GM18520 (cell line): ENCODE measurements at regions not wholly inside any gene's neighbourhood (a gene's known extent, or its start where the extent isn't known, plus 50 kb on each side); places are given as distances from the start of the nearest gene placed in this dataset.
"Not testable (repeated sequence)": the region's sequence is repeated elsewhere in the genome, so short reads cannot be mapped to it uniquely, and the experiment has no call there.

Experiments used
- ATAC-seq: cut with Tn5 transposase; IDR thresholded peaks from one replicate; pipeline ENCODE4 v1.9.1; 2021; ENCODE audit not compliant: unreplicated experiment

DNA sequence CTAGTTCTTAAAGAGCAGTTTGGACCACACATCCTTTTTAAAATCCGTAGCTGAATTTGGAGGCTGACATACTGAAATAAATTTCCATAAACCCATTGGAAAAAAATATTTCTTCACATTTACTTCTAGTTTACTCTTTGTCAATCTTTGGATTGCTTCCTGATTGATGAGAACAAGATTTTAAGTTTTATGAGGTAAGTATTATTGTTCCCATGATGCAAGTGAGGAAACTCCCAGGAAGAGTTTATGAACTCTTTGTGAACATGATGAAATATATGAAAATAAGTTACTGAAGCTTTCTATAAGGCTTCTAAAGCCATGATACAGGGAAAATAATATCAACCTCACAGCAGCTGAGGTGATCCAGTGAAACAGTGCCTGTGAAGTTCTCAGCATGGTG, 320.0 kb downstream of the GJA1 start:
- ATAC-seq, result no peak

DNA sequence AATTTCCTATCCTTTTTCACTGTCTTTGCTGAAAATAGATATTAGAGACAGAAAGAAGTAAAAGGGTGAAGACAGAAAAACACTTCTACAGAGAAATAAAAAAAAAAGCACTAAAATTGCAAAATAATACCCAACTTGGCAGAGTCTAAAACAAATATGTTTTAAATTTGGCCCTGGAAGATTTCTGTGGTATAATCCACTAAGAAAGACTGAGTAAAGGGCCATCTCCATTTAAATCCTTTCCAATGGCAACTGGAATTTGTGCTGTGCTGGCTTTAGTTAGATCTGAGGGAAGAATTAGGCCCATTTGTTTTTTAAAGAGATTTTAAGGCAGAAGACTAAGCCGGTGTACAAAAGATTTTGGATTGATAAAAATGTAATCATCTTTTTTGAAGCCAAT, 321.2 kb downstream of the GJA1 start:
- no peak for ATAC-seq

- ATAC-seq, result no peak
Measured at GRCh38 chr6:121759370-121759769, 323.9 kb downstream of the GJA1 start.

DNA sequence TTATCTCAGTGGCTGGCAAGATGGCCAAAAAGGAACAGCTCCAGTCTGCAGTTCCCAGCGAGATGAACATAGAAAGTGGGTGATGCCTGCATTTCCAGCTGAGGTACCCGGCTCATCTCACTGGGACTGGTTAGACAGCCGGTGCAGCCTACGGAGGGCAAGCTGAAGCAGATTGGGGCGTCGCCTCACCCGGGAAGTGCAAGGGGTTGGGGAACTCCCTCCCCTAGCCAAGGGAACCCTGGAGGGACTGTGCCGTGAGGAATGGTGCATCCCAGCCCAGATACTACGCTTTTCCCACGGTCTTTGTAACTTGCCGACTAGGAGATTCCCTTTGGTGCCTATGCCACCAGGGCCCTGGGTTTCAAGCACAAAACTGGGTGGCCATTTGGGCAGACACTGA, 324.7 kb downstream of the GJA1 start:
- no peak for ATAC-seq

- ATAC-seq, result no peak
Measured at GRCh38 chr6:121760745-121761144, 325.3 kb downstream of the GJA1 start.

DNA sequence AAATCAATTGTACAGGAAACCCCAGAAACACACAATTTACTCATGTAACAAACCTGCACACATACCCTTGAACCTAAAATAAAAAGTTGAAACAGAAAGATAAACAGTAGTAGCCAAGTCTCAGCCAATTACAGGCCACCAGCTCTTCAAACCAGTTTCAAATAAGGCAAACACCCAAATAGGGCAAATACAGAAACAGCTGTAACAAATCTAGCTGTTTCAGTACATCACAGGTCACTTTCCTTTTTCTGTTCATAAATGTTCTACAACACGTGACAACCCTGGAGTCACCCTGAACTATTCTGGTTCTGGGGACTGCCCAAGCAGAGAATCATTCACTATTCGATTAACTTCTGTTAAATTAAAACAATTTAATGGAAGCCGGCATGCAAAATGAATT, 329.0 kb downstream of the GJA1 start:
- ATAC-seq, result peak; percentile 79

- ATAC-seq, result no peak
Measured at GRCh38 chr6:121765060-121765459, 329.6 kb downstream of the GJA1 start.

GRCh38 chr6:121767211-121767610, 331.8 kb downstream of the GJA1 start:
- ATAC-seq, result no peak

GRCh38 chr6:121770943-121771342, 335.5 kb downstream of the GJA1 start:
- ATAC-seq, result peak; percentile 57

GRCh38 chr6:121771937-121772720, 336.7 kb downstream of the GJA1 start:
- ATAC-seq, result peak; percentile 74

- no peak for ATAC-seq
Measured at GRCh38 chr6:121776054-121776453, 340.6 kb downstream of the GJA1 start.

GRCh38 chr6:121780325-121781321, 345.2 kb downstream of the GJA1 start:
- no peak for ATAC-seq

DNA sequence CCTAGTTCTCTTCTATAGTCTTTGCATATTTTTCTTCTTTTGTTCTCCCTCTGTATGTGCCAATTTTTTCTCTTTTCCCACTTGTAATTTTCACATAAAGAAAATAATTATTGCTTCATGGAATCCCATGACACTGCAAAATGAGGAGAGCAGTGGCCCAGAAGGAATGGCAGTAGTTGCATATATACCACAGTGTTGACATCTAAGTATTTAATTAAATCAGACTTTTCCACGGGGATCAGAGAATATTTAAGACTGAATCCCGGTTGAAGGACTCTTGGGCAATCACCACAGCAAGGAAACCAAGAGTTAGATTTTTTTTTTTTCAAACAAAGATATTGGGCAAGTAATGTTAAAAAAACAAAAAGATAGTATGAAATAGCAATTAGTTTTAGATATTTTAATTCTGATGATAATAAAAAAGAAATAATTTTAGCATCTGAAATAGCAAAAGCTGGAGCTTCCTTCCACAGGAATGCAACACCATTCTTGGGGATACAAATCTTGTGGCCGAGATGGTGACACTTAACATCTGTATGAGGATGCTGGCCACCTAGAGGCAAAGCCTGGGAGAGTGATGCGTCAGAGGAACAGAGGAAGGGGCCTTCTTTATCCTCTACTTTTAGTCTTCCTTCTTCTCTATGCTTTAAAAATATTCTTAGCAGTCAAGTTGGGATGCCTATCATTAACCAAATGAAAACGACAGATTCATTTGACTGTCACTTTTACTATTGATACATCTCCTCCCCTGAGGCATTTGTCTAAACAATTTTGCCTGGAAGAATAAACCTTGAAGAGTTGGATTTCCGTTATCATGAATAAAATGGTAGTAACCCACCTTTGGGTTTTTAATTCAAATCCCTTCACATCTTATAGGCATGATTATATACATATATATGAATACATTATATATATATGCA, 356.2 kb downstream of the GJA1 start:
- ATAC-seq, result no peak

- no peak for ATAC-seq
Measured at GRCh38 chr6:121794630-121795029, 359.2 kb downstream of the GJA1 start.

DNA sequence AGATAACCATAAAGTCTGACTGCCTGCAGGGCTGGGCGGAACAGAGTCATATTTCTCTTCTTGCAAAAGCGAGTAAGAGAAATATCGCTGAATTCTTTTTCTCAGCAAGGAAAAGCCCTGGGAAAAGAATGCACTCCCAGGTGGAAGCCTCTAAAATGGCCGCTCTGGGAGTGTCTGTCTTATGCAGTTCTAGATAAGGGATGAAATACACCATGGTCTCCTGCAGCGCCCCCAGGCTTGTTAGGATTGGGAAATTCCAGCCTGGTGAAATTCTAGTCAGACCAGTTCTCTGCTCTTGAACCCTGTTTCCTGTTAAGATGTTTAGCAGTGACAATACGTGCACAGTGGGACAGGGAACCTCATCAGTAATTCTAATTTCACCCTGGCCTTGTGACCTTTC, 362.2 kb downstream of the GJA1 start:
- ATAC-seq, result not testable (repeated sequence)

- not testable (repeated sequence) for ATAC-seq
Measured at GRCh38 chr6:121798126-121798525, 362.7 kb downstream of the GJA1 start.

GRCh38 chr6:121799574-121799973, 364.1 kb downstream of the GJA1 start:
- ATAC-seq, result no peak

GRCh38 chr6:121800047-121800446, 364.6 kb downstream of the GJA1 start:
- ATAC-seq, result no peak

- no peak for ATAC-seq
Measured at GRCh38 chr6:121806116-121806515, 370.7 kb downstream of the GJA1 start.

DNA sequence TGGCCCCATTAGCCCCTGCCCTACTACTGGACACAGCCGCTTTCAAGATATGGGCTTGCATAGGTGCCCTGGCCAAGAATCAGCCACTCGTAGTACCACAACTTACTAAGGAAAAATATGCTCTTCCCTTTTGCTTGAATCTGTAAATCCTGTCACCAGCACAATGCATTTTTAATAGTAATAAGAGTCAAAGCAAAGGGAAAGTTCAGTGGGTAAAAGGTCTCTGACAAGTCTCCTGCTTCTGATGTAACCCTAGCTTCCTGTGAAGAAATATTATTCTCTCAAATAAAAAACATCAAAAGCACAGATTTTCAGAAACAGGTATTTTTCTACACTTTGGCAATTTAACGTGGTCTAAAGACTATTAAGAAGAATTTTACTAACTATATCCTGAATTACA, 373.8 kb downstream of the GJA1 start:
- no peak for ATAC-seq
